ENCODE measurements at regions not wholly inside any gene's neighbourhood (a gene's known extent, or its start where the extent isn't known, plus 50 kb on each side); places are given as distances from the start of the nearest gene placed in this dataset.

GRCh38 chr4:127309369-127310102 is 323.2 kb upstream of the INTU start:
- intact Hi-C loops (cut with DNase I): no loop called here
- H3K4me1 ChIP-seq (ENCODE audit: insufficient read depth): no peaks in the 10 kb centered on the region
- TF ChIP-seq POLR2A (IDR thresholded peaks at IDR 0.05) (no peak), CTCF (IDR thresholded peaks at IDR 0.05) (no peak), EP300 (IDR thresholded peaks at IDR 0.05) (no peak)
- no peak overlapping the region for H3K4me3 ChIP-seq
- DNase-seq: no peak
- H3K9me3 ChIP-seq: no peaks in the 10 kb centered on the region
- H3K27ac ChIP-seq: no peak overlapping the region
- WGBS, 3 donors: 85 to 88% (median 86%) methylated on average over 3 of the region's 3 CpGs
- no peaks in the 10 kb centered on the region for H3K27me3 ChIP-seq
- H3K36me3 ChIP-seq: no peaks in the 10 kb centered on the region

DNA sequence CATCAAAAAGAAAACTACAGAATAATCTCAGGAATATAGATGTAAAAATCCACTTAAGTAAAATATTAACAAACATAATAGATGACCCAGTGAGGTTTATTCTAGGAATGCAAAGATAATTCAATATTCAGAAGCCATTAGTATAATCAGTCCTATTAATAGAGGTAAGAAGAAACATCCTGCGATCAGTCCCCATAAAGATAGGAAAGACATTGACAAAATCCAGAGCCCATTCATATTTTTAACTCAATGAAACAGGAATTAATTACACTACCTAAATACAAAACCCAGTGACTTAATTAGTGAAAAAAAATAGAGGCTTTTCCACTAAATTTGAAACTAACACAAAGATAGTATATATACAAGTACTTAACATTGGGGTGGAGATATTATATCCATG is 321.4 kb upstream of the INTU start:
- no peaks in the 10 kb centered on the region for H3K36me3 ChIP-seq
- H3K27ac ChIP-seq: no peak overlapping the region
- no peak for DNase-seq
- H3K4me3 ChIP-seq: no peak overlapping the region
- no peaks in the 10 kb centered on the region for H3K27me3 ChIP-seq
- WGBS, 3 donors: 73 to 84% (median 81%) methylated on average over 1 of the region's 1 CpG
- intact Hi-C loops (cut with DNase I): no loop called here
- no peak for TF ChIP-seq POLR2A (IDR thresholded peaks at IDR 0.05)
- no peak for TF ChIP-seq EP300 (IDR thresholded peaks at IDR 0.05)
- TF ChIP-seq CTCF (IDR thresholded peaks at IDR 0.05): no peak
- H3K4me1 ChIP-seq (ENCODE audit: insufficient read depth): no peaks in the 10 kb centered on the region
- no peaks in the 10 kb centered on the region for H3K9me3 ChIP-seq

- DNase-seq: no peak
- Histone ChIP-seq H3K27me3 (no peaks in the 10 kb centered on the region), H3K27ac (no peak overlapping the region), H3K36me3 (no peaks in the 10 kb centered on the region), H3K4me3 (no peak overlapping the region), H3K9me3 (no peaks in the 10 kb centered on the region), H3K4me1 (ENCODE audit: insufficient read depth) (no peaks in the 10 kb centered on the region)
- intact Hi-C loops (cut with DNase I): no loop called here
- WGBS, 3 donors: 88 to 98% (median 88%) methylated on average over 8 of the region's 8 CpGs
- TF ChIP-seq POLR2A (IDR thresholded peaks at IDR 0.05) (no peak), EP300 (IDR thresholded peaks at IDR 0.05) (no peak), CTCF (IDR thresholded peaks at IDR 0.05) (no peak)
These were observed 320.8 kb upstream of the INTU start for GRCh38 chr4:127311924-127312323.

DNA sequence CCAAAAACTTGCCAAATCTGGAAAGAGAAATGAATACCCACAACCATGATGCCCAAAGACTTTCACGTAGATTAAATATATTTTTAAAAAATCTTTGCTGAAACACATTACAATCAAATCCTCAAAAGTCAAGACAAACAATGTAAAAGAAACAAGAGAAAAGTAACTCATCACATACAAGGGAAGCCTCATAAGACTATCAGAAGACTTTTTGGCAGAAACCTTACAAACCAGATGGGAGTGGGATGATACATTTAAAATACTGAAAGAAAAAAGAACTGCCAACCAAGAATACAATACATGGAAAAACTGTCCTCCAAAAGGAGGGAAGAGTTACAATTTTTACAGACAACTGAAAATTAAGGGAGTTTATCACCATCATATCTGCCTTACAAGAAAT is 319.0 kb upstream of the INTU start:
- no peak for DNase-seq
- no peaks in the 10 kb centered on the region for H3K9me3 ChIP-seq
- H3K36me3 ChIP-seq: no peaks in the 10 kb centered on the region
- no peak overlapping the region for H3K4me3 ChIP-seq
- no peak overlapping the region for H3K27ac ChIP-seq
- TF ChIP-seq POLR2A (IDR thresholded peaks at IDR 0.05): no peak
- H3K4me1 ChIP-seq (ENCODE audit: insufficient read depth): no peaks in the 10 kb centered on the region
- no peaks in the 10 kb centered on the region for H3K27me3 ChIP-seq
- 97 to 98% (median 98%) methylated on average over 1 of the region's 1 CpG for whole genome bisulfite sequencing, 3 donors
- intact Hi-C loops (cut with DNase I): no loop called here

DNA sequence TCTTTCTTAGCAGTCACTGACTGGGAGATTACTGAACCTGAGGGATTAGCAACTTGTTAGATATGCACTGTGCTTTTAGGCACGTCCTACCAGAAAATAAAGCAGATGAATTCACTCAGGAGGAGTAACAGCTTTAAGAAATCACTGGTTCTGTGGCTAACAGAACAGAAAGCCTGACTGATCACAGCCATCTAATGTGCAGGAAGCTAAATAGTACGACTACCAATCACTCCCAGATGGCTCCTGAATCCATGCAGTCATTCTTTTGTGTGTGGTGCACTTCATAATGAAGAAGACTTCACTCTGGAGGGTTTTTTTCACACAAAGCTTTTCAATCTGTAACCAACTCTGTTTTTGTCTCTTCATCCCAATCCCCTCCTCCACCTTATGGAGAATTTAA is 305.3 kb upstream of the INTU start:
- WGBS, 3 donors: 35 to 51% (median 43%) methylated on average over 2 of the region's 2 CpGs
- intact Hi-C loops (cut with DNase I): no loop called here
- peaks cover 0 to 4% of the 10 kb centered on the region in 2 donors for H3K9me3 ChIP-seq
- H3K27ac ChIP-seq: no peak overlapping the region
- H3K4me3 ChIP-seq: no peak overlapping the region
- DNase-seq: no peak
- H3K27me3 ChIP-seq: no peaks in the 10 kb centered on the region
- no peaks in the 10 kb centered on the region for H3K36me3 ChIP-seq
- no peaks in the 10 kb centered on the region for H3K4me1 ChIP-seq (ENCODE audit: insufficient read depth)
- TF ChIP-seq EP300 (IDR thresholded peaks at IDR 0.05) (no peak), POLR2A (IDR thresholded peaks at IDR 0.05) (no peak), CTCF (IDR thresholded peaks at IDR 0.05) (no peak)
